ENCODE measurements at regions not wholly inside any gene's neighbourhood (a gene's known extent, or its start where the extent isn't known, plus 50 kb on each side); places are given as distances from the start of the nearest gene placed in this dataset.

- TF ChIP-seq EZH2 (optimal IDR thresholded peaks at IDR 0.05; ENCODE audit: low read depth, low read length) = no peak
- TF ChIP-seq, protein P1, sequence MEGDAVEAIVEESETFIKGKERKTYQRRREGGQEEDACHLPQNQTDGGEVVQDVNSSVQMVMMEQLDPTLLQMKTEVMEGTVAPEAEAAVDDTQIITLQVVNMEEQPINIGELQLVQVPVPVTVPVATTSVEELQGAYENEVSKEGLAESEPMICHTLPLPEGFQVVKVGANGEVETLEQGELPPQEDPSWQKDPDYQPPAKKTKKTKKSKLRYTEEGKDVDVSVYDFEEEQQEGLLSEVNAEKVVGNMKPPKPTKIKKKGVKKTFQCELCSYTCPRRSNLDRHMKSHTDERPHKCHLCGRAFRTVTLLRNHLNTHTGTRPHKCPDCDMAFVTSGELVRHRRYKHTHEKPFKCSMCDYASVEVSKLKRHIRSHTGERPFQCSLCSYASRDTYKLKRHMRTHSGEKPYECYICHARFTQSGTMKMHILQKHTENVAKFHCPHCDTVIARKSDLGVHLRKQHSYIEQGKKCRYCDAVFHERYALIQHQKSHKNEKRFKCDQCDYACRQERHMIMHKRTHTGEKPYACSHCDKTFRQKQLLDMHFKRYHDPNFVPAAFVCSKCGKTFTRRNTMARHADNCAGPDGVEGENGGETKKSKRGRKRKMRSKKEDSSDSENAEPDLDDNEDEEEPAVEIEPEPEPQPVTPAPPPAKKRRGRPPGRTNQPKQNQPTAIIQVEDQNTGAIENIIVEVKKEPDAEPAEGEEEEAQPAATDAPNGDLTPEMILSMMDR (IDR thresholded peaks at IDR 0.05; ENCODE audit: low read length) = no peak
Measured at GRCh38 chr6:139828751-139829519, 454.5 kb upstream of the CITED2 start.
